ENCODE measurements at regions not wholly inside any gene's neighbourhood (a gene's known extent, or its start where the extent isn't known, plus 50 kb on each side); places are given as distances from the start of the nearest gene placed in this dataset.

DNA sequence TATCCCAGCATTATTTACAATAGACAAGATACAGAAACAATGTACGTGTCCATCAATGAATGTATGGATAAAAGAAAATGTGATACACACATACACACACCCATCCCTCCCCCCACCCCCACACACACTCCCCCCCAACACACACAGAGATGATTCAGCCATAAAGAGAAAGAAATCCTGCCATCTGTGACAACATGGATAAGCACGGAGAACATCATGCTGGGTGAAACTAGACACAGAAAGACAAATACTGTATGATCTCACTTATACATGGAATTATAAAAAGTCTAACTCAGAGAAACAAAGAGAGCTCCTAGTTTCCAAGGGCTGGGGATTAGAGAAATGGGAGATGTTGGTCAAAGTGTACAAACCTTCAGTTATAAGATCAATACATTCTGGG, 104.8 kb upstream of the LY86 start:
- DNase-seq = no peak

- no peak for DNase-seq
Measured at GRCh38 chr6:6484681-6485080, 103.8 kb upstream of the LY86 start.

- DNase-seq = no peak
Measured at GRCh38 chr6:6486595-6486994, 101.9 kb upstream of the LY86 start.

GRCh38 chr6:6491761-6492160, 96.8 kb upstream of the LY86 start:
- no peak for DNase-seq

GRCh38 chr6:6492675-6493074, 95.8 kb upstream of the LY86 start:
- no peak for DNase-seq

DNA sequence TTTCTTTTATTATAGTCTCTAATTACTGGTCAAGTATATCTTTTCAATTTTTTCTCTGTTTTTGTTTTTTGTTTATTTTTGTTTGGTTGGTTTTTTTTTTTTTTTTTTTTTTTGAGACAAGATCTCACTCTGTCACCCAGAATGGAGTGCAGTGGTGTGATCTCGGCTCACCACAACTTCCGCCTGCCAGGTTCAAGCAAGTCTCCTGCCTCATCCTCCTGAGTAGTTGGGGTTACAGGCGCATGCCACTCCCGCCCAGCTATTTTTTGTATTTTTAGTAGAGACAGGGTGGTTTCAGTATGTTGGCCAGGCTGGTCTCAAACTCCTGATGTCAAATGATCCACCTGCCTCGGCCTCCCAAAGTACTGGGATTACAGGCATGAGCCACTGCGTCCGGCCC, 94.4 kb upstream of the LY86 start:
- DNase-seq = peak in 2 of 5 experiments; percentile 61 to 65

- peak in 1 of 5 experiments; percentile 14 for DNase-seq
Measured at GRCh38 chr6:6494677-6495076, 93.8 kb upstream of the LY86 start.

DNA sequence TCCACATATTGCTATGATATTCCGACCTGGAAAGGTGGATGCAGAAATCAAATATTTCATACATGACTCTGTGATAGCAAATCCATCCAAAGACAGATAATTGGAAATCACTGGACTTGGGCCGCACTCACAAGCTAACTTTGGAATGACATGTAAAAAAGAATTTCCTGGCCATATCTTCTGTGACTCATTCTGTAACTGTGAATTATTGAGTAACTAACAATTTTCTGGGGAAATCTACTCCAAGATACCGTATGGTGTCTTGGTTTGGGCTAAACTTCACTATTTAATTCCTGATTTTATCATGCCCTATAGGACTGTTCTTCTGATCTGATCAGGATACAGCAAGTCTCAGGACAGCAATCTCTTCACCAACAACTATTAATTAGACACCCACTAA, 92.7 kb upstream of the LY86 start:
- DNase-seq = no peak

GRCh38 chr6:6497541-6497940, 91.0 kb upstream of the LY86 start:
- DNase-seq = no peak

- no peak for DNase-seq
Measured at GRCh38 chr6:6497976-6498375, 90.5 kb upstream of the LY86 start.

DNA sequence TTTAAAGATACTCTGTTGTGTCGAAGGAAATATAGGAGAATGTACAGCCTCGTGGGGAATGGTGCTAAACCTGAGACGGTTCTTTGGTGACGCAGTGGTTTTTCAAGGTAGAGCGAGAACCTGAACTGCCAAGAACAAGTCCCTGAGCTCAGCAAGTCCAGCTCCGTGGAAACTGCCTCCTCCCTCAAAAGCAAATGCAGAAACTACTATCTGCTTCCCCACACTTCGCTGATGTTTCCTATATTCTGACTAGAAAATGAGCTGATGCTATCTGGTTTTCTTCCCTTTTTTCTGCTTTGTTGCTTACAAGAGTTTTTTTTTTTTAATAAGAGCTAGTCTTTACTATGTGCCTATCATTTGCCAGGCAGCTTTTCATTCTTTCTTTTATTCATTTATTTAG, 85.3 kb upstream of the LY86 start:
- no peak for DNase-seq

DNA sequence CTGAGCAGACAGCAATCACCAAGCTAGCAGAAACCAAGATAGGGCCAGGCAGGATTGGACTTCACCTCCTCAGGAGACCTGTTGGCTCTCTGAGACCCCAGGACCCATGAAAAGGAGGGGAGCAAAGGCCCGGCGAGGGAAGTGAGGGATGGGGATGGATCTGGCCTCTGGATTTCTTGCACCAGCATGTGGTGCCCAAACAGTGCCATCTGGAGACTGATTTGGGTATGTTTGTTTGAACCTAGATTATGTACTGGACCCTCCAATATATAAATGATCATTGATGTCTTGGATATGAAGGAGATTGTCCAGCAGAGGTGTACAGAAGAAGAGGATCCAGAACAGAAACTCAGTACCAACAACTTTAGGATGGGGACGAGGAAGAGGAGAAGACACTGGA, 83.4 kb upstream of the LY86 start:
- DNase-seq = no peak

GRCh38 chr6:6508643-6509042, 79.9 kb upstream of the LY86 start:
- no peak for DNase-seq

- no peak for DNase-seq
Measured at GRCh38 chr6:6509284-6509683, 79.2 kb upstream of the LY86 start.

GRCh38 chr6:6512711-6513110, 75.8 kb upstream of the LY86 start:
- DNase-seq = no peak

GRCh38 chr6:6515691-6516607, 72.6 kb upstream of the LY86 start:
- DNase-seq = peak in 2 of 5 experiments; percentile 47 to 97

DNA sequence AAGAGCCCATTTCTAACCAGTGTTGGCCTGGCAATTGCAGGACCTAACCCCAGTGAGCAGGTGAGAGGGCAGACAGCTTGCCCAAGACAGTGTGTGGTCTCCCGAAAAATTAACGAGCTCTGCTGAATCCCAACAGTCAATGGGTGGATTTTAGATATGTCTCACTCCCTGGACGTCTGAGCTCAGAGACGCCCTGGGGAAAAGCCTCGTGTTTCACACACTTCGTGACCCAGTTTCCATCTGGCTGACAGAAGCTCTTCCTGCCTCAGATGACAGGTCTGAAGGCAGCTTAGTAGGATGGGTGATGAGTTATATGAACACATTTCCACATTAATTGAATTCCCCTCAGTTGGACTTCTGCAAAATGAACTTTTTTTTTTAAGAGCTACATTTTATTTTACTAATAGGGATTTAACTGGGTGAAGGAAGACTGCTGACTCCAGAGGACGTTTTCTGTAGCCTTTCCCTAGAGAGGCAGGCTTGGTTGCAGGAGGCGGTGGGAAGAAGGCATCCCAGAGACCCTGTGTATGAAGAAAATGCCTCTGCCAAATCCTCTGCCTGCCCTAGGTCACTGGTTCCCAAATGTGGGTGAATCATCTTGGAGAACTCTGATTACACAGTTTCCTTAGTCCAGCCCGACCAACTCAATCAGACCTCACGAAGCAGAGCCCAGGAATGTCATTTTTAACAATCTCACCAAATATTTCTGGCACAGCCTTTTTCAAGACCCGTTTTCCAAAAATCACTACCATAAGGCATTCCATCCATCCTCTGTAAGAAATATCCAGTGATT, 71.7 kb upstream of the LY86 start:
- peak in 2 of 5 experiments; percentile 9 to 21 for DNase-seq

DNA sequence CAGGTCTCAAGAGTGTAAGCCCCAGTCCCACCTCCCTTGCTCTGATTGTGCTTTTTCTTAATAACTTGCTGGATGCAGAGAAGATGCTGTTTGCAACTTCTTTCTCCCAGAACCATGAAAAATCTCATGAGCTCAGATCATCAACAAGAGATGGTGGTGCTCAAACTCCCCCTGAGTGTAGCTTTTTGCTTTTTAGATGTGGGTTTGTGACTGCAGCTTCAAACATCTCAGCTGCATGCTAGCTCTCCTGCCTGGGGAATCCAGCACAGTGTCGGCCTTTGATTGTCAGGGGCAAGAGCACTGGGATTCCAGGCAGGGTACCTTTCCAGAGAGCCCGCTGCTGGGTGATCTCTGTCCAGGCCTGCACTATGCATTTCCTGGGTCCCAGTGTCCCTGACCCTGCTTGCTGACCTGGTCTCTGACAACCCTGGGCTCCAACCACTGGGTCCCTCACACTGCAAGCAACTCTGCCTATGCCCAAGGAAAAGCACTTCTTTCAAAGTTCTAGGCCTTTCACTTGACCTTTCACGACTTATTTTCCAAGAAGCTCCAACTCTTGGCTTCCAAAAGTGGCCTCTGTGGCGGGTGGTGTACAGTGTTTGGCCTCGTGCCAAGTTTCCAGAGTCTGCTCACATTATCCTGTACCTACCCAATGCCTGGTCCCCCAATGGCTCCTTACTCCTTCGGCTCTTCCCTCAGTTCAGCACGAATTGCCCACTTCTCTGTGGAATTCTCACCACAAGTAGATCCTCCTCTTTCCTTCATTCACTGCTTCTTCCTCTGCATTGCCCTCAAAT, 69.7 kb upstream of the LY86 start:
- DNase-seq = no peak

DNA sequence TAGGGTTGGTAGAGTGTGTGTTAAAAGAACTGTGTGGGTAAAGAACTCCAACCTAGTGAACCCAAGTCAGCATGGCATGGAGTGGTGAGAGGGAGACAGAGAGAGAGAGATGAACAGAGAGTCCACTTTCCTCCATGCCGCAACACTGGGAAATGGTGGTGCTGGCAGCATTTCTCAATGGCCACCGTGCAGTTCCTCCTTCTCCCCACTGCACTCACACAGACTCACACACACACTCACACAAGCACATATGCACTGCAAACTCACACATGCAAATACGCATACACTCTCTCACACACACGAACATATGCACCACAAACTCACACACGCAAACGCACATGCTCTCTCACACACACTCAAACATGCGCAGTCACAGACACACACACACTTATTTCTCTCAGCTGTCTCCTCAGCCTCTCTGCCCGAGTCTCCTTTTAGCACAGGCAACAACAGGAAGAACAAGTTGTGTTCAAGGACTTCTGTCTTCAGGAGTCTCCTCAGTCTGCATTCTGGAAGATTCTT, 66.5 kb upstream of the LY86 start:
- DNase-seq = no peak

GRCh38 chr6:6522709-6523108, 65.8 kb upstream of the LY86 start:
- DNase-seq = no peak

DNA sequence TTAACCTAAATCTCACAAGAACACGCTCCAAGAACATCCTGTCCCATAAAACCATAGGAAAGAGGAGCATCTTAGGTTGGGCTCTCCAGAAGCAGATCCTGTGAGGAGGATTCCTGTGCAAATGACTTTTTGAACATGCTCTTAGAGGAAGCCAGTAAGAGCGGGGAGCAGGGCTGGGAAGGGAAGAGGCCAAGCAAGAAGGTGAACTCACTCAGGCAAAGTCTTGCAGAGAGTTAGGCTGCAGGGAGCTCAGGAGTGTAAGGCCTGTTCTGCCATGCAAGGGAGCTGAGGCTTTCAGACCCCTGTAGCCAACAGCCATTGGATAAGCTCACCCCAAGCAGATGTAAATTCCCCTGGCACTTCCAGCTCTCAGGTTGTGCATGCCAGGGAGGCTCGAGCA, 63.6 kb upstream of the LY86 start:
- no peak for DNase-seq

GRCh38 chr6:6525933-6526332, 62.6 kb upstream of the LY86 start:
- no peak for DNase-seq

DNA sequence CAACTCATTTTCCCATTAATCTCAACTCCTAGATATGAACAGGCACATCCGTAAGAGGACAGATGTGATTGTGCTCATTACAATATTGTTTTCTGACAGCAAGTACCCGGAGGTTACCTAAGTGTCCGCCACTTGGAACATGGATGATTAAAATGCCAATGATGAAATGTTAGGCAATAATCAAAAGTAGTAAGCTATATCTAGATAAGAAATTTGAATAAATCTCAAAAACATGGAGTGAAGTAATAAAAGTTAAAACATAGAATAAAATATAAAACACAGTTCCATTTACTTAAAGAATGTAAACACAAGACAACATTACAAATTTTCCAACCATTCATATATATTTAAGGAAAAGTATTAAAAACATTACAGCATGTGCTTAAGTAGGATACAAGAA, 59.2 kb upstream of the LY86 start:
- no peak for DNase-seq

All from T-helper 2 cell (primary cell).